Gastroesophageal sphincter (tissue), 4 donors: ENCODE measurements at regions not wholly inside any gene's neighbourhood (a gene's known extent, or its start where the extent isn't known, plus 50 kb on each side); places are given as distances from the start of the nearest gene placed in this dataset.

Experiments
- ATAC-seq: fragments of 150-250 bp; one replicate; pipeline ENCODE4 v1.9.1; 2016; ENCODE audit warnings: mild to moderate bottlenecking, moderate library complexity
- H3K27ac ChIP-seq, 4 donors: fragments of 200-600 bp; sonication (generic) in 3 of 4; 1 replicate in 3 of 4; 2 replicates in 1 of 4; pipeline ENCODE4 v1.5.1; 2016 to 2019
- H3K27me3 ChIP-seq: fragments of 200-600 bp; sonication (generic); one replicate; pipeline ENCODE4 v1.5.1; 2019
- H3K36me3 ChIP-seq, 2 donors: fragments of 200-600 bp; sonication (generic); one replicate each; pipeline ENCODE4 v1.5.1; 2019; ENCODE audit warnings: control low read depth in 1 of 2
- H3K4me1 ChIP-seq, 3 donors: fragments of 200-600 bp; sonication (generic); 1 replicate in 2 of 3; 2 replicates in 1 of 3; pipeline ENCODE4 v1.5.1; 2016 to 2019; ENCODE audit warnings: control low read depth in 2 of 3
- H3K4me3 ChIP-seq, 2 donors: fragments of 200-600 bp; sonication (generic); one replicate each; pipeline ENCODE4 v1.5.1; 2019; ENCODE audit warnings: mild to moderate bottlenecking in 1 of 2, moderate library complexity in 1 of 2
- H3K9me3 ChIP-seq, 3 donors: fragments of 200-600 bp; sonication (generic); one replicate each; pipeline ENCODE4 v1.5.1; 2017 to 2019; ENCODE audit warnings: control low read depth in 2 of 3
- EP300 ChIP-seq: sonication (generic); formaldehyde crosslinking; IDR thresholded peaks from one replicate; pipeline ENCODE4 v1.6.1; 2017; ENCODE audit warnings: antibody characterized with exemption, mild to moderate bottlenecking
- POLR2A ChIP-seq, 2 donors: fragments of 450-650 bp; IDR thresholded peaks; one replicate each; pipeline ENCODE4 v1.6.1; 2017; ENCODE audit warnings: antibody characterized with exemption in 2 of 2, mild to moderate bottlenecking in 2 of 2, moderate library complexity in 1 of 2
- POLR2AphosphoS5 ChIP-seq: sonication (generic); formaldehyde crosslinking; IDR thresholded peaks from one replicate; pipeline ENCODE4 v1.6.1; 2017; ENCODE audit warnings: antibody characterized with exemption
- WGBS, 2 donors: methylation state at CpG; one replicate each; pipeline ENCODE4 v1.1.5; 2018; ENCODE audit warnings: low coverage in 1 of 2; 5-methylcytosine and 5-hydroxymethylcytosine counted together
- TF ChIP-seq, protein P1 (sequence below), 4 experiments: fragments of 200-600 bp in 2 of 4; fragments of 450-650 bp in 2 of 4; sonication (generic) in 1 of 4; IDR thresholded peaks; one replicate each; pipeline ENCODE4 v1.5.1; 2017 to 2019; ENCODE audit warnings: antibody characterized with exemption in 4 of 4, mild to moderate bottlenecking in 2 of 4, moderate library complexity in 2 of 4

DNA sequence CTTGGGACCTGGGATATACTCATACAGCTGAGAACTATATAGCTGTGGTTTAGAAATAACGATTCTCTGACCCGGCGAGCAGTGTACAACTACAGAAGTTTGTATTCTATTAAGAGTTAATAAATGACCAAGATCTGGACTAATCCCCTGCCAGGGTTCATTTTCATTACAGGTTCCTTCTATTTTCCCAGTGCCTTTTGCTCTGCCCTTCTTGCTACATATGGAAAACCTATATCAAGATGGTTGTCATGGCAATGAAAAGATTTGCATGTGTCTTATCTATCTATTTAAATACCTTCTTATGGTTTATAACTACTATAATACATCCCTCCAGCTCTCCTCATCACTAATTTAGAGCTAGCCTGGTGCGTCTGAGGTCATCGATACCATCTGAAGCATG lies 965.2 kb downstream of the BCL11A start:
- H3K27ac ChIP-seq: no peak overlapping the region
- TF ChIP-seq, protein P1, sequence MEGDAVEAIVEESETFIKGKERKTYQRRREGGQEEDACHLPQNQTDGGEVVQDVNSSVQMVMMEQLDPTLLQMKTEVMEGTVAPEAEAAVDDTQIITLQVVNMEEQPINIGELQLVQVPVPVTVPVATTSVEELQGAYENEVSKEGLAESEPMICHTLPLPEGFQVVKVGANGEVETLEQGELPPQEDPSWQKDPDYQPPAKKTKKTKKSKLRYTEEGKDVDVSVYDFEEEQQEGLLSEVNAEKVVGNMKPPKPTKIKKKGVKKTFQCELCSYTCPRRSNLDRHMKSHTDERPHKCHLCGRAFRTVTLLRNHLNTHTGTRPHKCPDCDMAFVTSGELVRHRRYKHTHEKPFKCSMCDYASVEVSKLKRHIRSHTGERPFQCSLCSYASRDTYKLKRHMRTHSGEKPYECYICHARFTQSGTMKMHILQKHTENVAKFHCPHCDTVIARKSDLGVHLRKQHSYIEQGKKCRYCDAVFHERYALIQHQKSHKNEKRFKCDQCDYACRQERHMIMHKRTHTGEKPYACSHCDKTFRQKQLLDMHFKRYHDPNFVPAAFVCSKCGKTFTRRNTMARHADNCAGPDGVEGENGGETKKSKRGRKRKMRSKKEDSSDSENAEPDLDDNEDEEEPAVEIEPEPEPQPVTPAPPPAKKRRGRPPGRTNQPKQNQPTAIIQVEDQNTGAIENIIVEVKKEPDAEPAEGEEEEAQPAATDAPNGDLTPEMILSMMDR (IDR thresholded peaks at IDR 0.05): no peak
- TF ChIP-seq POLR2AphosphoS5 (no peak), POLR2A (IDR thresholded peaks at IDR 0.05) (no peak), EP300 (no peak)
- no peak for ATAC-seq
- 93 to 96% methylated on average over 3 to 5 of the region's 5 CpGs for WGBS, 2 donors
- no peaks in the 10 kb centered on the region for H3K9me3 ChIP-seq
- no peak overlapping the region for H3K4me3 ChIP-seq
- H3K27me3 ChIP-seq: no peaks in the 10 kb centered on the region
- H3K4me1 ChIP-seq: no peaks in the 10 kb centered on the region
- H3K36me3 ChIP-seq: no peaks in the 10 kb centered on the region

DNA sequence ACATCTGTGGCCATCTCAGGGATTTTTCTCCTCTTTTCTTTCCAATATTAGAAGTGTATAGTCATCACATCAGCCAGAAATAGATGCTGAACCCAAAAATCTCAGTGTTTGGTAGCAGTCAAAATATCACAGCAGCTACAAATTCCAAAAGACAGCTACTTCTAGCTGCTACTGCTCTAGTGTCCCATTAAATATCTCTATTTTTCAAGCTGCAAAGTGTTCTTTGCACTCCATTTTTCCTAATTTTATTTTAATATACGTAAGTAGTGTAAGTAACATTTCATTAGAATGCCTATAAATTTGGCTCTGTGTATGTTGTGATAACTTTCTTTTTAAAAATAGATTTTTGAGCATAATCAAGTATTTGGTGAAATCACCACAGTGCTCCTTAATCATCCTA lies 967.3 kb downstream of the BCL11A start:
- Histone ChIP-seq H3K4me3 (no peak overlapping the region), H3K9me3 (no peaks in the 10 kb centered on the region), H3K27me3 (no peaks in the 10 kb centered on the region), H3K4me1 (no peaks in the 10 kb centered on the region), H3K36me3 (no peaks in the 10 kb centered on the region), H3K27ac (no peak overlapping the region)
- WGBS, 2 donors: 78 to 100% methylated on average over 1 of the region's 1 CpG
- no peak for ATAC-seq
- no peak for TF ChIP-seq POLR2A (IDR thresholded peaks at IDR 0.05)
- TF ChIP-seq POLR2AphosphoS5: no peak
- TF ChIP-seq, protein P1 (IDR thresholded peaks at IDR 0.05): no peak
- no peak for TF ChIP-seq EP300

DNA sequence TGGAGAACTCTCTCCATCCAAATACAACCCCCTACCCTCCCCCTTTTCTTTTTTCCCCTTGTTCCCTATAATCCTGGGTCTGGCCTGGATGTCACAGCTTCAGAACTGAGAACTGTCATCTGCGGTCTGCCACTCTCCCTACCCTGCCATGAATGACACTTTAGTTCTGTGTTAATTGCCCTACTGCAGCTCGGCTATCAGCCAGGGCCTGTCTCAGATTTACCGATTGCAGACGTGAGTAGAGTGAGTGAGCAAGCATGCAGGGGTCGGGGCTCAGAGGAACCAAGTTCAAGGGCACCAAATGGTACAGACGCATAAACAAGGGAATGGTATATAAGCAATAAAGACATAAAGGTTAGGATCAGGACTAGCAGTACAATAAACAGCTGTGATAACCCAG lies 967.8 kb downstream of the BCL11A start:
- Histone ChIP-seq H3K4me1 (no peaks in the 10 kb centered on the region), H3K27me3 (no peaks in the 10 kb centered on the region), H3K9me3 (no peaks in the 10 kb centered on the region), H3K36me3 (no peaks in the 10 kb centered on the region), H3K4me3 (no peak overlapping the region), H3K27ac (no peak overlapping the region)
- WGBS, 2 donors: 47 to 64% methylated on average over 3 to 6 of the region's 6 CpGs
- no peak for ATAC-seq
- TF ChIP-seq EP300 (no peak), POLR2AphosphoS5 (no peak), POLR2A (IDR thresholded peaks at IDR 0.05) (no peak)
- TF ChIP-seq, protein P1 (IDR thresholded peaks at IDR 0.05): no peak

DNA sequence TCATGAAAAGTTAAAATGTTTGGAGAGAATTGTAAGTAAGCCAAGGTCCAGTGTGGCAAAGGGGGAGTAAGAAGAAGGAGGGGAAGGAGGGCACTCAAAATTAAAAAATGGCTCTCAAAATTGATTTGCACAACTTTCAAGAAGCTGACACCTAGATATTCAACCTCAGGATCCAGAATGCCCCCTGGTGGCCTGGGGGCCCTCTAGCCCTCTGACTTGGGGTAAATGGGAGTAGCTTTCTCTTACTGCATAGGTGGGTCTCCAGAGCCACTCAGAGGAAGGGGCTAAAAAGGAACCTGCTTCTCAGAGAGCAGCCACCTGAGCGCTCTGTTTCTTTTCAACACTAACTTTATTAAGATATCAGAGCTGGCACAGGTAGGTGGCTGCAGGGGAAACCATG lies 968.5 kb downstream of the BCL11A start:
- 100% methylated on average over 1 of the region's 1 CpG for WGBS, 2 donors
- ATAC-seq: no peak
- no peaks in the 10 kb centered on the region for H3K4me1 ChIP-seq
- TF ChIP-seq, protein P1 (IDR thresholded peaks at IDR 0.05): peak in 1 of 4 experiments; percentile 25
- TF ChIP-seq EP300: no peak
- H3K4me3 ChIP-seq: no peak overlapping the region
- no peaks in the 10 kb centered on the region for H3K9me3 ChIP-seq
- H3K27ac ChIP-seq: no peak overlapping the region
- H3K27me3 ChIP-seq: no peaks in the 10 kb centered on the region
- no peaks in the 10 kb centered on the region for H3K36me3 ChIP-seq

DNA sequence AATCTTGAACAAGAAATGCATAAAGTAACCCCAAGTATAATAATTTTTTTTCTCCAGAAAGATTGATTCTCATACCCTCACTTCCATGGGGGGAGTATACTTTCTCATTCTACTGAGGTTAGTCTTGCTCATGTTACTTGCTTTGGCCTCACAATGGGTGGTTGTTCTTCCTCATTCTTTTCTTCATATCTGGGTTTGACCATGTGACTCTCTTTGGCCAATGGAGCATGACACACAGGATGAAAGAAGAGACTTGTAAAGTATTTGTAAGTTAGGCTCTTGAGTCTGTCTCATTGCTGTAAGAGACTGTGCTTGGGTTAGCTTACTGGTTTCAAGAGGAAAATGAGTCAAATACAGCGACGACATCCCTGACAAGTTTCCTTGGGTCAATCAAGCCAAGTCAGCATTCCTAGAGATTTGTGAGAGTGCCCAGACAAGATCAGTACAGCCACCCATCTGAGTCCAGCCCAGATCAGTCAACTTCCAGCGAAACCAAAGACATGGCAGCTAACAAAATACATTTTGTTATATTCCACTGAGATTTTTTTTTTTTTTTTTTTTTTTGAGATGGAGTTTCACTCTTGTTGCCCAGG lies 970.2 kb downstream of the BCL11A start:
- no peak for ATAC-seq
- TF ChIP-seq EP300 (no peak), POLR2AphosphoS5 (no peak)
- TF ChIP-seq, protein P1 (IDR thresholded peaks at IDR 0.05): no peak
- WGBS, 2 donors: 100% methylated on average over 1 to 3 of the region's 3 CpGs
- Histone ChIP-seq H3K4me1 (no peaks in the 10 kb centered on the region), H3K27me3 (no peaks in the 10 kb centered on the region), H3K36me3 (no peaks in the 10 kb centered on the region), H3K27ac (no peak overlapping the region), H3K9me3 (no peaks in the 10 kb centered on the region), H3K4me3 (no peak overlapping the region)
